MCF 10A (cell line): ENCODE measurements at regions not wholly inside any gene's neighbourhood (a gene's known extent, or its start where the extent isn't known, plus 50 kb on each side); places are given as distances from the start of the nearest gene placed in this dataset.

Experiments
- BruUV-seq: library from RNA; stranded (reverse); fragments of 400-500 nt; replicated peaks from 2 replicates; lab custom pipeline; 2021; lab: Mats Ljungman, UMichigan
- CTCF ChIA-PET: fragments of 300-600 bp; sonication (Branson Sonifier 250); formaldehyde crosslinking; extraction: SDS; loops from one replicate; lab custom pipeline; 2021; ENCODE audit warnings: antibody characterized with exemption, inconsistent platforms; lab: Yijun Ruan, JAX
- POLR2A ChIA-PET: fragments of 300-600, 350-650 bp; sonication (Branson Sonifier 250); formaldehyde crosslinking; extraction: SDS; loops from one replicate; lab custom pipeline; 2020; ENCODE audit warnings: antibody characterized with exemption, inconsistent platforms; lab: Yijun Ruan, JAX
- DNase-seq: peaks from one replicate; pipeline ENCODE4 v3.0.0-alpha.2; 2018; ENCODE audit not compliant: unreplicated experiment
- H3K27ac Mint-ChIP-seq: one replicate; pipeline ENCODE4 v1.8.0; 2022; ENCODE audit warnings: mild to moderate bottlenecking, low read depth, mixed read lengths; ENCODE audit not compliant: unreplicated experiment
- H3K27me3 Mint-ChIP-seq: one replicate; pipeline ENCODE4 v1.8.0; 2022; ENCODE audit warnings: mixed read lengths; ENCODE audit not compliant: insufficient read depth, unreplicated experiment
- H3K36me3 Mint-ChIP-seq: one replicate; pipeline ENCODE4 v1.8.0; 2022; ENCODE audit warnings: mild to moderate bottlenecking, moderate library complexity, mixed read lengths; ENCODE audit not compliant: insufficient read depth, unreplicated experiment
- H3K4me1 Mint-ChIP-seq: one replicate; pipeline ENCODE4 v1.8.0; 2022; ENCODE audit warnings: mixed read lengths; ENCODE audit not compliant: insufficient read depth, unreplicated experiment
- H3K4me3 Mint-ChIP-seq: one replicate; pipeline ENCODE4 v1.8.0; 2022; ENCODE audit warnings: mild to moderate bottlenecking, moderate library complexity, mixed read lengths; ENCODE audit not compliant: unreplicated experiment
- H3K9me3 Mint-ChIP-seq: one replicate; pipeline ENCODE4 v1.8.0; 2022; ENCODE audit warnings: mixed read lengths; ENCODE audit not compliant: unreplicated experiment
- CTCF ChIP-seq: fragments of 200-600 bp; IDR thresholded peaks from one replicate; pipeline ENCODE4 v1.8.0; 2022; ENCODE audit warnings: antibody characterized with exemption, mild to moderate bottlenecking; ENCODE audit not compliant: unreplicated experiment
- intact Hi-C: fragments of 100-400 bp; cut with micrococcal nuclease; formaldehyde crosslinking; loops from 2 replicates; pipeline ENCODE4 v1.14.1; 2022

DNA sequence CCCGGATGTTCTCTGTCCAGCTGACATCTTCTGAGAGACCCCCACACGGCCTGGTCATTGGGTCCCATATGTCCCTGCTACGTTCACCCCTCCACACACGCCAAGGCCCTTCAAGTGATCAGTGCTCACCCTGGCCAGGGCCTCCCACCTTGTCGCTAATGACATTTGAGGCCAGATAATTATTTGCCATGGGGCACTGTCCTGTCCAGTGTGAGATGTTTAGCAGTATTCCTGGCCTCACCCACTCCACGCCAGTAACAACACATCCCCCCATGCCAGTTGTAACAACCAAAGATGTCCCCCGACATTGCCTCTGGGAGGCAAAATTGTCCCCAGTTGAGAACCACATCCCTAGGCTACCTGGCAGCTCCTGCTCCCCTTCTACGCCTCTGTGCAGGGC is 49.9 kb upstream of the NANOS1 start:
- ChIA-PET POLR2A (no interaction called here), CTCF (no interaction called here)
- no TSS peak for BruUV-seq
- intact Hi-C loops, result no loop called here
- no peak for DNase-seq
- TF ChIP-seq CTCF, result no peak
- Mint-ChIP-seq H3K27me3 (no peaks in the 10 kb centered on the region), H3K4me1 (no peaks in the 10 kb centered on the region), H3K27ac (no peak overlapping the region), H3K4me3 (no peak overlapping the region), H3K36me3 (no peaks in the 10 kb centered on the region), H3K9me3 (peaks cover 13% of the 10 kb centered on the region)
